ENCODE measurements at regions not wholly inside any gene's neighbourhood (a gene's known extent, or its start where the extent isn't known, plus 50 kb on each side); places are given as distances from the start of the nearest gene placed in this dataset.

GRCh38 chr11:19474954-19475721 lies 234.4 kb upstream of the E2F8 start:
- DNase-seq (ENCODE audit: low read depth in 3 of 3, low spot score in 1 of 3): no peak

GRCh38 chr11:19474211-19474610 lies 233.5 kb upstream of the E2F8 start:
- no peak for DNase-seq (ENCODE audit: low read depth in 3 of 3, low spot score in 1 of 3)

- DNase-seq (ENCODE audit: low read depth in 3 of 3, low spot score in 1 of 3): no peak
Observed at GRCh38 chr11:19472679-19473078, 231.9 kb upstream of the E2F8 start.

- no peak for DNase-seq (ENCODE audit: low read depth in 3 of 3, low spot score in 1 of 3)
Observed at GRCh38 chr11:19467904-19468303, 227.2 kb upstream of the E2F8 start.

- DNase-seq (ENCODE audit: low read depth in 3 of 3, low spot score in 1 of 3): no peak
Observed at GRCh38 chr11:19466314-19466713, 225.6 kb upstream of the E2F8 start.

GRCh38 chr11:19463976-19464375 lies 223.2 kb upstream of the E2F8 start:
- DNase-seq (ENCODE audit: low read depth in 3 of 3, low spot score in 1 of 3): no peak

- DNase-seq (ENCODE audit: low read depth in 3 of 3, low spot score in 1 of 3): no peak
Observed at GRCh38 chr11:19460718-19461405, 220.1 kb upstream of the E2F8 start.

GRCh38 chr11:19459240-19459639 lies 218.5 kb upstream of the E2F8 start:
- no peak for DNase-seq (ENCODE audit: low read depth in 3 of 3, low spot score in 1 of 3)

- no peak for DNase-seq (ENCODE audit: low read depth in 3 of 3, low spot score in 1 of 3)
Observed at GRCh38 chr11:19458721-19459120, 218.0 kb upstream of the E2F8 start.

GRCh38 chr11:19458231-19458630 lies 217.5 kb upstream of the E2F8 start:
- DNase-seq (ENCODE audit: low read depth in 3 of 3, low spot score in 1 of 3): no peak

GRCh38 chr11:19455731-19456130 lies 215.0 kb upstream of the E2F8 start:
- no peak for DNase-seq (ENCODE audit: low read depth in 3 of 3, low spot score in 1 of 3)

GRCh38 chr11:19453651-19454257 lies 213.0 kb upstream of the E2F8 start:
- DNase-seq (ENCODE audit: low read depth in 3 of 3, low spot score in 1 of 3): no peak

- no peak for DNase-seq (ENCODE audit: low read depth in 3 of 3, low spot score in 1 of 3)
Observed at GRCh38 chr11:19451609-19452008, 210.9 kb upstream of the E2F8 start.

GRCh38 chr11:19450282-19450681 lies 209.5 kb upstream of the E2F8 start:
- no peak for DNase-seq (ENCODE audit: low read depth in 3 of 3, low spot score in 1 of 3)

- DNase-seq (ENCODE audit: low read depth in 3 of 3, low spot score in 1 of 3): no peak
Observed at GRCh38 chr11:19448651-19449050, 207.9 kb upstream of the E2F8 start.

GRCh38 chr11:19447150-19447566 lies 206.4 kb upstream of the E2F8 start:
- DNase-seq (ENCODE audit: low read depth in 3 of 3, low spot score in 1 of 3): no peak

GRCh38 chr11:19445771-19446170 lies 205.0 kb upstream of the E2F8 start:
- DNase-seq (ENCODE audit: low read depth in 3 of 3, low spot score in 1 of 3): no peak

- no peak for DNase-seq (ENCODE audit: low read depth in 3 of 3, low spot score in 1 of 3)
Observed at GRCh38 chr11:19444231-19444630, 203.5 kb upstream of the E2F8 start.

- DNase-seq (ENCODE audit: low read depth in 3 of 3, low spot score in 1 of 3): no peak
Observed at GRCh38 chr11:19442554-19442910, 201.8 kb upstream of the E2F8 start.

- DNase-seq (ENCODE audit: low read depth in 3 of 3, low spot score in 1 of 3): no peak
Observed at GRCh38 chr11:19441752-19442553, 201.2 kb upstream of the E2F8 start.

- DNase-seq (ENCODE audit: low read depth in 3 of 3, low spot score in 1 of 3): no peak
Observed at GRCh38 chr11:19441288-19441687, 200.5 kb upstream of the E2F8 start.

GRCh38 chr11:19437760-19438159 lies 197.0 kb upstream of the E2F8 start:
- no peak for DNase-seq (ENCODE audit: low read depth in 3 of 3, low spot score in 1 of 3)
